GM18867 (cell line): ENCODE measurements at regions not wholly inside any gene's neighbourhood (a gene's known extent, or its start where the extent isn't known, plus 50 kb on each side); places are given as distances from the start of the nearest gene placed in this dataset.
"Not testable (repeated sequence)": the region's sequence is repeated elsewhere in the genome, so short reads cannot be mapped to it uniquely, and the experiment has no call there.

Experiments
- ATAC-seq: cut with Tn5 transposase; IDR thresholded peaks from one replicate; pipeline ENCODE4 v1.9.1; 2021; ENCODE audit warnings: mild to moderate bottlenecking, moderate library complexity; ENCODE audit not compliant: unreplicated experiment

DNA sequence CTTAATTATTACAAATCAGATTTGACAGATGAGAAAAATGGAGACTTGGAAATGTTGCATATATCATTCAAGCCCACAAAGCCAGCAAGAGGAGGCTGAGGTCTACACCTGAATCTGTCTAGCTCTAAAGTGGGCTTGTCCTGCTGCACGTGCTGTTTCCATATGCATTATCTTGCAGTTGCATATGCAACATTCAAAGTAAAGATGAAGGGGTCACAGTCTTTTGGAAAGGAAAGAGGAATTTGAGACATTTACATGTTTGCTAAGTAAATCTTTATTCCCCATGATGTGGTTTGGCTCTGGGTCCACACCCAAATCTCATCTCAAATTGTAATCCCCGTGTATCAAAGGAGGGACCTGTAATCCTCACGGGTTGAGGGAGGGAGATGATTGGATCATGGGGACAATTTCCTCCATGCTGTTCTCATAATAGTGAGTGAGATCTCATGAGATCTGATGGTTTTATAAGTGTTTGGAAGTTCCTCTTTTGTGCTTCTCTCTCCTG, 98.3 kb downstream of the BACH1 start:
- ATAC-seq: no peak

GRCh38 chr21:29403301-29403700, 104.6 kb downstream of the BACH1 start:
- ATAC-seq: no peak

- no peak for ATAC-seq
Observed at GRCh38 chr21:29403922-29404538, 105.3 kb downstream of the BACH1 start.

DNA sequence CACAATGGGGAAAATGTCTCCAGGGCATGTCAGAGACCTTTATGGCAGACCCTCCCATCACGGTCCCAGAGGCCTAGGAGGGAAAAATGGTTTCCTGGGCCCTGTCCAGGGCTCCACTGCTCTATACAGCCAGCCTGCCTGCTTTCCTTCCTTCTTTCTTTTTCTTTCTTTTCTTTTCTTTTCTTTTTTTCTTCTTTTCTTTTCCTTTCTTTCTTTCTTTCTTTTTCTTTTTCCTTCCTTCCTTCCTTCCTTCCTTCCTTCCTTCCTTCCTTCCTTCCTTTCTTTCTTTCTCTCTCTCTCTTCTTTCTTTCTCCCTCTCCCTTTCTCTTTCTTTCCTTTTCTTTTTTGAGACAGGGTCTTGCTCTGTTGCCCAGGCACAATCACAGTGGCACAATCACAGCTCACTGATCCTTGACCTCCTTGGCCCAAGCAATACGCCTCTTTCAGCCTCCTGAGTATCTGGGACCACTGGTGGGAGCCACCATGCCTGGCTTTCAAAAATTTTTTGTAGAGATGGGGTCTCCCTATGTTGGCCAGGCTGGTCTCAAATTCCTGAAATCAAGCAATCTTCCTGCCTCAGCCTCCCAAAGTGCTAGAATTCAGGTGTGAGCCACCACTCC, 106.9 kb downstream of the BACH1 start:
- no peak for ATAC-seq

- no peak for ATAC-seq
Observed at GRCh38 chr21:29406385-29406784, 107.7 kb downstream of the BACH1 start.

DNA sequence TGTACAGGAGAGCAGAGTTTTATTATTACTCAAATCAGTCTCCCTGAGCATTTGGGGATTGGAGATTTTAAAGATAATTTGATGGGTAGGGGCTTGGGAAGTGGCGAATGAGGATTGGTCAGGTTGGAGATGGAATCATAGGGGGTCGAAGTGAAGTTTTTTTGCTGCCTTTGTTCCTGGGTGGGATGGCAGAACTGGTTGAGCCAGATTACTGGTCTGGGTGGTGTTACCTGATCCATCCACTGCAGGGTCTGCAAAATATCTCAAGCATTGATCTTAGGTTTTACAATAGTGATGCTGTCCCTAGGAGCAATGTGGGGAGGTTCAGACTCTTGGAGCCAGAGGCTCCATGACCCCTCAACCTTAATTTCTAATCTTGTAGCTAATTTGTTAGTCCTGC, 108.8 kb downstream of the BACH1 start:
- no peak for ATAC-seq

DNA sequence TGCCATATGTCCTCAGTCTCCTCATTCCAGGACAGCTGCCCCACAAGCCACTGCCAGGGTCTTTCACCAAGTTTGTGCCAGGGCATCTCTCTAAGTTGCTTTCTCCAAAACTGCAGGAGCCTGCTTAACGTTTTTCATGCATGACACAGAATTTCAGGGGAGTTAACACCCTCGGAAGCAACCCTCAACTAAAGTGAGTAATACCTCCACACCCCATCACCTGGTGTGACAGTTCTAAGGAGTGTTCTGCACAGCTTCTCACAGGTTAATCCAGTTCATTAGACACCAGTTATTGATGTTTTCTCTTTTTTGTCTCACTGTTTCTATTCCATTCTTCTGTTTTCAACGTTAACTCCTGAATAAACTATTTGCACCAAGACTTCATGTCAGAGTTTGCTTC, 115.0 kb downstream of the BACH1 start:
- ATAC-seq: no peak

DNA sequence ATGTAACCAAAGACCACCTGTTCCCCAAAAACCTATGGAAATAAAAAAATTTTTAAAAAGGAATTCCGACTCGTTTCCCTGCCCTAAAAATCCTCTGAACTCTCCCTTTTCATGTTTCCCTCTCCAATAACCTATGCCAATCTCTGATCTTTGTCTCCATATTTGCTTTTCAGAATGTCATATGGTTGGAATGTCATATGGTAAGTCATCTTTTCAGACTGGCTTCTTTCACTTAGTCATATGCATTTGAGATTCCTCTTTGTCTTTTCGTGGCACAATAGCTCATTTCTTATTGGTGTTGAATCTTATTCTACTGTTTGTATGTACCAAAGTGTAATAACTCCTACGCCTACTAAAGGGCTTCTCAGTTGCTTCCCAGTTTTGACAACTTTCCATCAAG, 117.5 kb downstream of the BACH1 start:
- no peak for ATAC-seq

DNA sequence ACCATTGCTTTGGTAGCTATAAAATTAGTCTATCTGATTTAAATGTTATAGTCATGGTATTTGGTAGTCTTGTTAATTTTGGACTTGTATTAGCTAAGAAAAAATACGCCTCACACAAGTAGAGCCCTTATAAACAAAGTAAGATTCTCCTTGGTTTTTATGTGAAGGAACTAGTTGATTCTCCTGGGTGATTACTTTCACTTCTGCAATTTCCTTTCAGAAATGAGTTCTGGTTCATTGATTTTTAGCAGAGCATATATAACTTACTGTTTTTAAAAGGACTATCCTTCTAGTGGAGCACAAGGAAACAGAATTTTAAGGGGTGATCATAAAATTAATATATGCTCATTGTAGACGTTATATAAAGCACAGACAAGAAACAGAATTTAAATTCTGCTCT, 120.1 kb downstream of the BACH1 start:
- no peak for ATAC-seq

- ATAC-seq: no peak
Observed at GRCh38 chr21:29419422-29419821, 120.7 kb downstream of the BACH1 start.

- ATAC-seq: no peak
Observed at GRCh38 chr21:29423099-29423870, 124.6 kb downstream of the BACH1 start.

GRCh38 chr21:29424728-29425127, 126.0 kb downstream of the BACH1 start:
- no peak for ATAC-seq

DNA sequence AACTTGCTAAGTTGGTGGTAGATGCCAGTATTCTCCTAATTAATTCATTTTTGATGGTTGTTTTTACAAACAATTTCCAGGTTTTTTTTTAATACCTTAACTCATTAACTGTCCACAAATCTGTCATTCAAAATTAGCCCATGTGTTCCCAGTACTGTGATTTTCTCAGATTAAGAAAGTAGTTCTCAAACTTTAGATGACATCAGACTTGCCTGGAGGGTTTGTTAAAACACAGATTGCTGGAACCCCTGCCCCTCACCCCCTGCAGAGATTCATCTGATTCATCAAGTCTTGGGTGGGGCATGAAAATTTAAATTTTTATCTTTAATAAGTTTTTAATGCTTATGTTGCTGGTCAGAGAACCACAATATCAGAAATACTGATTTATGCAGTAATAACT, 130.5 kb downstream of the BACH1 start:
- ATAC-seq: no peak

- no peak for ATAC-seq
Observed at GRCh38 chr21:29430030-29430429, 131.3 kb downstream of the BACH1 start.

DNA sequence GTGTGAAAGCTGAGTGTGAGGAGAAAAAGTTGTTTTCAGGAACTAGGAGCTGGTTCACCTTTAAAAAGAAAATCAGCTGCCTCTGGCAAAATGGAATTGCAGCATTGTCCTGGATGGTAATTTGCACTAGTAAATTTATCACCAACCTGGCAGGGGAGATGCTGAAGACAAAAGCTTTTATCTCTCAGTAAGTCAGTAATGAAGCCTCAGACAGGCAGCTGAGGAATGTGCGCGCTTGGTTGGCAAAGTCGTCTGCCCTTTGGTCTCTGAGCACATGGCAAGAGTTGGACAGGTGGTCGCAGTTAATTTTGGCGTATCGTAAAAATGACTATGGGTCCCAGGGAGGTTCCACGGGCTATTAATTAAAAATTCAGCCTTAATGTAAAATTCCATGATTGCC, 131.9 kb downstream of the BACH1 start:
- no peak for ATAC-seq

- ATAC-seq: no peak
Observed at GRCh38 chr21:29431178-29431577, 132.5 kb downstream of the BACH1 start.

- no peak for ATAC-seq
Observed at GRCh38 chr21:29431680-29432079, 133.0 kb downstream of the BACH1 start.

DNA sequence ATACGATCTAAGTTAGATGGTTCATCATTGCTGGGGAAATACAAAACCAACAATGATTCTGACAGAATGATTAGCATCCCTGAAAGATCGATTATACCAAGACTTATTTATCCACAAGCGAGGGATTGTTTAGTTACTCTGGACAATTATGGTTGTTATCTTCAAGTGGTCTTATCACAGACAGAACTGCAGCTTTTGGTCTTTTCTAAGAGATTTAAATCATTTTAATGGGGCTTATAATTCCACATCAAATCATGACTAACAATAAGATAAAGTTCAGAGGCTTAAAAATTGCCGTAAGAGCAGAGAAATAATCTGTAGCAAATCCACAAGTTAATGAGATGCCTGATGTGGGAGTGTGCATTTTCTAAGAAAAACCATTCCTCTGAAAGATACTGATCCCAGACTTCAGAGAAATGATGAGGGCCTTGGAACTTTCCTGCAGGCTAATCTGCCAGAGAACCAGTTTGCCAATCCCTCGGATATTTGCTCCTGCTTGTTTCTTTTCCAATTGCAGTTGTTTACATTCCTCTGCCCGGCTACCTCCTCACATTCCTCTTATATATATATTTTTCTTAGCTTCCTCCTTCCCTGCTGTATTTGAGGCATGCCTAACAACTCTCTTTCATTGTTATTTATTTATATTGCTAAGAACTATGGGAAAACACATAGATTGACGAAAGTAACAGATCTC, 134.8 kb downstream of the BACH1 start:
- ATAC-seq: no peak

GRCh38 chr21:29434081-29434480, 135.4 kb downstream of the BACH1 start:
- ATAC-seq: no peak

GRCh38 chr21:29434982-29435381, 136.3 kb downstream of the BACH1 start:
- not testable (repeated sequence) for ATAC-seq

GRCh38 chr21:29436143-29436542, 137.4 kb downstream of the BACH1 start:
- ATAC-seq: no peak
